CD4-positive, alpha-beta T cell (primary cell): ENCODE measurements at regions not wholly inside any gene's neighbourhood (a gene's known extent, or its start where the extent isn't known, plus 50 kb on each side); places are given as distances from the start of the nearest gene placed in this dataset.

Source experiments
- ATAC-seq: fragments of 200-7000 bp; cut with Tn5 transposase; one replicate; pipeline ENCODE4 v1.10.0; 2022; ENCODE audit warnings: mild to moderate bottlenecking; ENCODE audit not compliant: poor library complexity
- CTCF ChIA-PET: fragments of 350-600 bp; sonication (Branson Sonifier 250); formaldehyde crosslinking; loops from one replicate; lab custom pipeline; 2021; ENCODE audit warnings: antibody characterized with exemption, inconsistent platforms; lab: Charles Lee
- POLR2A ChIA-PET: fragments of 350-600 bp; sonication (Branson Sonifier 250); formaldehyde crosslinking; loops from one replicate; lab custom pipeline; 2021; ENCODE audit warnings: antibody characterized with exemption, inconsistent platforms; lab: Charles Lee
- DNase-seq, 14 experiments: peaks; one replicate each; pipeline ENCODE4 v3.0.0-alpha.2; 2013 to 2020; ENCODE audit warnings: mixed read lengths in 2 of 14
- H3K27ac ChIP-seq, 2 donors: one replicate each; pipeline versions ENCODE4 v1.5.1 to v1.7.0; 2013; ENCODE audit warnings: low read length in 2 of 2, low read depth in 1 of 2, mild to moderate bottlenecking in 1 of 2
- H3K27me3 ChIP-seq, 2 experiments: 1 replicate in 1 of 2; 2 replicates in 1 of 2; pipeline versions ENCODE4 v1.6.1 to v1.7.0; 2013; ENCODE audit warnings: low read length in 2 of 2, control low read depth in 1 of 2, mild to moderate bottlenecking in 1 of 2, moderate library complexity in 1 of 2; ENCODE audit not compliant: insufficient read depth in 2 of 2, control insufficient read depth in 1 of 2
- H3K36me3 ChIP-seq: one replicate; pipeline ENCODE4 v1.6.1; 2013; ENCODE audit warnings: low read length, control low read depth; ENCODE audit not compliant: insufficient read depth
- H3K4me1 ChIP-seq: one replicate; pipeline ENCODE4 v1.6.1; 2013; ENCODE audit warnings: low read length, control low read depth; ENCODE audit not compliant: insufficient read depth
- H3K4me3 ChIP-seq: one replicate; pipeline ENCODE4 v1.5.1; 2013; ENCODE audit warnings: mild to moderate bottlenecking, low read length, moderate library complexity
- H3K9me3 ChIP-seq, 2 experiments: 1 replicate in 1 of 2; 2 replicates in 1 of 2; pipeline versions ENCODE4 v1.6.1 to v1.7.0; 2013; ENCODE audit warnings: low read length in 2 of 2, mild to moderate bottlenecking in 2 of 2, control low read depth in 1 of 2, moderate library complexity in 1 of 2; ENCODE audit not compliant: control insufficient read depth in 1 of 2, insufficient read depth in 1 of 2
- H3K27ac Mint-ChIP-seq: one replicate; pipeline ENCODE4 v1.8.0; 2020; ENCODE audit warnings: mixed read lengths
- H3K27me3 Mint-ChIP-seq: one replicate; pipeline ENCODE4 v1.8.0; 2021; ENCODE audit warnings: mixed read lengths
- H3K36me3 Mint-ChIP-seq: one replicate; pipeline ENCODE4 v1.8.0; 2021; ENCODE audit warnings: low read depth, mixed read lengths
- H3K4me1 Mint-ChIP-seq: one replicate; pipeline ENCODE4 v1.8.0; 2021; ENCODE audit warnings: low read depth, mixed read lengths
- H3K4me3 Mint-ChIP-seq: one replicate; pipeline ENCODE4 v1.8.0; 2020; ENCODE audit warnings: mild to moderate bottlenecking, mixed read lengths
- H3K9me3 Mint-ChIP-seq: one replicate; pipeline ENCODE4 v1.8.0; 2020; ENCODE audit warnings: mixed read lengths
- CTCF ChIP-seq: fragments of 200-600 bp; IDR thresholded peaks from one replicate; pipeline ENCODE4 v1.8.0; 2022; ENCODE audit warnings: antibody characterized with exemption, mild to moderate bottlenecking
- intact Hi-C, 2 experiments: fragments of 100-400 bp; cut with DNase I in 1 of 2; cut with micrococcal nuclease in 1 of 2; formaldehyde crosslinking; loops; one replicate each; pipeline versions ENCODE4 v1.15.1 to v1.9.0; 2023 to 2025; cut with DNase I, micrococcal nuclease

GRCh38 chr9:113711251-113711650, 164.9 kb upstream of the ZNF618 start:
- Mint-ChIP-seq H3K4me1 (no peaks in the 10 kb centered on the region), H3K36me3 (no peaks in the 10 kb centered on the region), H3K4me3 (no peak overlapping the region), H3K9me3 (peaks cover 9% of the 10 kb centered on the region), H3K27me3 (peaks cover 32% of the 10 kb centered on the region), H3K27ac (no peak overlapping the region)
- DNase-seq (no peak), ATAC-seq (no peak)
- intact Hi-C loops = no loop called here
- H3K36me3 ChIP-seq = no peaks in the 10 kb centered on the region
- ChIA-PET CTCF (no interaction called here), POLR2A (no interaction called here)
- no peak overlapping the region for H3K4me3 ChIP-seq
- no peaks in the 10 kb centered on the region for H3K4me1 ChIP-seq
- TF ChIP-seq CTCF = no peak
- H3K27me3 ChIP-seq = peaks cover 4 to 5% of the 10 kb centered on the region in 2 experiments
- H3K27ac ChIP-seq = no peak overlapping the region
- H3K9me3 ChIP-seq = peaks cover 0 to 4% of the 10 kb centered on the region in 2 experiments

- Mint-ChIP-seq H3K27me3 (peaks cover 32% of the 10 kb centered on the region), H3K9me3 (peaks cover 12% of the 10 kb centered on the region), H3K36me3 (no peaks in the 10 kb centered on the region), H3K27ac (no peak overlapping the region), H3K4me3 (no peak overlapping the region), H3K4me1 (no peaks in the 10 kb centered on the region)
- no peaks in the 10 kb centered on the region for H3K36me3 ChIP-seq
- POLR2A ChIA-PET = no interaction called here
- intact Hi-C loops = no loop called here
- no peak for DNase-seq
- H3K4me1 ChIP-seq = no peaks in the 10 kb centered on the region
- no peak for TF ChIP-seq CTCF
- no peak overlapping the region for H3K4me3 ChIP-seq
- H3K27ac ChIP-seq = no peak overlapping the region
- no peak for ATAC-seq
- H3K27me3 ChIP-seq = peaks cover 4 to 5% of the 10 kb centered on the region in 2 experiments
- peaks cover 0 to 4% of the 10 kb centered on the region in 2 experiments for H3K9me3 ChIP-seq
- CTCF ChIA-PET = no interaction called here
These were observed 164.1 kb upstream of the ZNF618 start for GRCh38 chr9:113712053-113712452.

GRCh38 chr9:113715086-113715485, 161.0 kb upstream of the ZNF618 start:
- TF ChIP-seq CTCF = no peak
- Mint-ChIP-seq H3K27me3 (peaks cover 33% of the 10 kb centered on the region), H3K27ac (no peak overlapping the region), H3K4me1 (no peaks in the 10 kb centered on the region), H3K36me3 (no peaks in the 10 kb centered on the region), H3K9me3 (peaks cover 9% of the 10 kb centered on the region), H3K4me3 (no peak overlapping the region)
- no peak for ATAC-seq
- Histone ChIP-seq H3K36me3 (no peaks in the 10 kb centered on the region), H3K27me3 (peaks cover 3 to 4% of the 10 kb centered on the region in 2 experiments), H3K27ac (no peak overlapping the region), H3K4me3 (no peak overlapping the region), H3K4me1 (no peaks in the 10 kb centered on the region), H3K9me3 (peaks cover 0 to 4% of the 10 kb centered on the region in 2 experiments)
- ChIA-PET CTCF (interaction anchor here (1.5 kb wide), 1 partner anchor 12 kb away, joined by 3 read pairs; no protein-coding TSS in a partner anchor), POLR2A (no interaction called here)
- no peak for DNase-seq
- intact Hi-C loops = no loop called here
